ENCODE measurements at regions not wholly inside any gene's neighbourhood (a gene's known extent, or its start where the extent isn't known, plus 50 kb on each side); places are given as distances from the start of the nearest gene placed in this dataset.

GRCh38 chr13:76745261-76746200, 140.7 kb downstream of the KCTD12 start:
- H3K9me2 ChIP-seq: no peaks in the 10 kb centered on the region
- no peaks in the 10 kb centered on the region for H3K9me3 ChIP-seq
- H3K4me3 ChIP-seq (ENCODE audit: low read depth in 2 of 2, low read length in 1 of 2): no peak overlapping the region
- no peak for TF ChIP-seq CHD2 (IDR thresholded peaks at IDR 0.05; ENCODE audit: low read length, partially characterized antibody)
- no peak for TF ChIP-seq EZH2phosphoT487 (IDR thresholded peaks at IDR 0.05; ENCODE audit: borderline replicate concordance, low read depth)
- no peak for TF ChIP-seq JUND (IDR thresholded peaks at IDR 0.05)
- TF ChIP-seq RAD21 (IDR thresholded peaks at IDR 0.05; ENCODE audit: low read length): no peak
- TF ChIP-seq FOSL2 (IDR thresholded peaks at IDR 0.05; ENCODE audit: borderline replicate concordance, low read depth): no peak
- TF ChIP-seq, protein P1, sequence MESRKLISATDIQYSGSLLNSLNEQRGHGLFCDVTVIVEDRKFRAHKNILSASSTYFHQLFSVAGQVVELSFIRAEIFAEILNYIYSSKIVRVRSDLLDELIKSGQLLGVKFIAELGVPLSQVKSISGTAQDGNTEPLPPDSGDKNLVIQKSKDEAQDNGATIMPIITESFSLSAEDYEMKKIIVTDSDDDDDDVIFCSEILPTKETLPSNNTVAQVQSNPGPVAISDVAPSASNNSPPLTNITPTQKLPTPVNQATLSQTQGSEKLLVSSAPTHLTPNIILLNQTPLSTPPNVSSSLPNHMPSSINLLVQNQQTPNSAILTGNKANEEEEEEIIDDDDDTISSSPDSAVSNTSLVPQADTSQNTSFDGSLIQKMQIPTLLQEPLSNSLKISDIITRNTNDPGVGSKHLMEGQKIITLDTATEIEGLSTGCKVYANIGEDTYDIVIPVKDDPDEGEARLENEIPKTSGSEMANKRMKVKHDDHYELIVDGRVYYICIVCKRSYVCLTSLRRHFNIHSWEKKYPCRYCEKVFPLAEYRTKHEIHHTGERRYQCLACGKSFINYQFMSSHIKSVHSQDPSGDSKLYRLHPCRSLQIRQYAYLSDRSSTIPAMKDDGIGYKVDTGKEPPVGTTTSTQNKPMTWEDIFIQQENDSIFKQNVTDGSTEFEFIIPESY (IDR thresholded peaks at IDR 0.05; ENCODE audit: borderline replicate concordance, low read depth): no peak
- TF ChIP-seq YY1 (IDR thresholded peaks at IDR 0.05; ENCODE audit: low read depth): no peak
- TF ChIP-seq EP300 (IDR thresholded peaks at IDR 0.05; ENCODE audit: borderline replicate concordance in 1 of 2, low read depth in 1 of 2, low read length in 1 of 2): no peak
- no peak for TF ChIP-seq TCF12 (IDR thresholded peaks at IDR 0.05)
- TF ChIP-seq FOXJ3 (CRISPR knock-in tag; IDR thresholded peaks at IDR 0.05): no peak
- TF ChIP-seq, protein P2, sequence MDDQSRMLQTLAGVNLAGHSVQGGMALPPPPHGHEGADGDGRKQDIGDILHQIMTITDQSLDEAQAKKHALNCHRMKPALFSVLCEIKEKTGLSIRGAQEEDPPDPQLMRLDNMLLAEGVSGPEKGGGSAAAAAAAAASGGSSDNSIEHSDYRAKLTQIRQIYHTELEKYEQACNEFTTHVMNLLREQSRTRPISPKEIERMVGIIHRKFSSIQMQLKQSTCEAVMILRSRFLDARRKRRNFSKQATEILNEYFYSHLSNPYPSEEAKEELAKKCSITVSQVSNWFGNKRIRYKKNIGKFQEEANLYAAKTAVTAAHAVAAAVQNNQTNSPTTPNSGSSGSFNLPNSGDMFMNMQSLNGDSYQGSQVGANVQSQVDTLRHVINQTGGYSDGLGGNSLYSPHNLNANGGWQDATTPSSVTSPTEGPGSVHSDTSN (IDR thresholded peaks at IDR 0.05): no peak
- TF ChIP-seq, protein P3, sequence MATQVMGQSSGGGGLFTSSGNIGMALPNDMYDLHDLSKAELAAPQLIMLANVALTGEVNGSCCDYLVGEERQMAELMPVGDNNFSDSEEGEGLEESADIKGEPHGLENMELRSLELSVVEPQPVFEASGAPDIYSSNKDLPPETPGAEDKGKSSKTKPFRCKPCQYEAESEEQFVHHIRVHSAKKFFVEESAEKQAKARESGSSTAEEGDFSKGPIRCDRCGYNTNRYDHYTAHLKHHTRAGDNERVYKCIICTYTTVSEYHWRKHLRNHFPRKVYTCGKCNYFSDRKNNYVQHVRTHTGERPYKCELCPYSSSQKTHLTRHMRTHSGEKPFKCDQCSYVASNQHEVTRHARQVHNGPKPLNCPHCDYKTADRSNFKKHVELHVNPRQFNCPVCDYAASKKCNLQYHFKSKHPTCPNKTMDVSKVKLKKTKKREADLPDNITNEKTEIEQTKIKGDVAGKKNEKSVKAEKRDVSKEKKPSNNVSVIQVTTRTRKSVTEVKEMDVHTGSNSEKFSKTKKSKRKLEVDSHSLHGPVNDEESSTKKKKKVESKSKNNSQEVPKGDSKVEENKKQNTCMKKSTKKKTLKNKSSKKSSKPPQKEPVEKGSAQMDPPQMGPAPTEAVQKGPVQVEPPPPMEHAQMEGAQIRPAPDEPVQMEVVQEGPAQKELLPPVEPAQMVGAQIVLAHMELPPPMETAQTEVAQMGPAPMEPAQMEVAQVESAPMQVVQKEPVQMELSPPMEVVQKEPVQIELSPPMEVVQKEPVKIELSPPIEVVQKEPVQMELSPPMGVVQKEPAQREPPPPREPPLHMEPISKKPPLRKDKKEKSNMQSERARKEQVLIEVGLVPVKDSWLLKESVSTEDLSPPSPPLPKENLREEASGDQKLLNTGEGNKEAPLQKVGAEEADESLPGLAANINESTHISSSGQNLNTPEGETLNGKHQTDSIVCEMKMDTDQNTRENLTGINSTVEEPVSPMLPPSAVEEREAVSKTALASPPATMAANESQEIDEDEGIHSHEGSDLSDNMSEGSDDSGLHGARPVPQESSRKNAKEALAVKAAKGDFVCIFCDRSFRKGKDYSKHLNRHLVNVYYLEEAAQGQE (IDR thresholded peaks at IDR 0.05; ENCODE audit: low read depth, low read length): no peak
- no peak for TF ChIP-seq MXI1 (IDR thresholded peaks at IDR 0.05; ENCODE audit: low read depth, low read length)
- TF ChIP-seq USF1 (IDR thresholded peaks at IDR 0.05; ENCODE audit: borderline replicate concordance, low read depth): no peak
- TF ChIP-seq POLR2AphosphoS5 (IDR thresholded peaks at IDR 0.05; ENCODE audit: low read depth, low read length): no peak
- TF ChIP-seq FOXM1 (IDR thresholded peaks at IDR 0.05; ENCODE audit: low read depth): no peak
- TF ChIP-seq USF2 (IDR thresholded peaks at IDR 0.05; ENCODE audit: borderline replicate concordance, low read depth, low read length): no peak
- TF ChIP-seq CTCF (IDR thresholded peaks at IDR 0.05): no peak
- ChIA-PET POLR2A (no interaction called here), CTCF (no interaction called here)
- no peaks in the 10 kb centered on the region for H4K20me1 ChIP-seq (ENCODE audit: insufficient read depth)
- H3K4me2 ChIP-seq: no peak overlapping the region
- H2AFZ ChIP-seq (ENCODE audit: low read depth): no peak overlapping the region
- H3K79me2 ChIP-seq (ENCODE audit: insufficient read depth): no peaks in the 10 kb centered on the region
- H3K9ac ChIP-seq: no peak overlapping the region
- H3K36me3 ChIP-seq (replicated peaks in 1 of 2; ENCODE audit: control insufficient read depth in 1 of 2, insufficient read depth in 2 of 2, low read length in 1 of 2): no peaks in the 10 kb centered on the region
- H3K27ac ChIP-seq (ENCODE audit: low read depth in 2 of 2, low read length in 1 of 2): no peak overlapping the region
- H3K27me3 ChIP-seq (ENCODE audit: insufficient read depth): no peaks in the 10 kb centered on the region
- H3K4me1 ChIP-seq (ENCODE audit: control insufficient read depth in 1 of 2, insufficient read depth in 2 of 2, low read depth in 1 of 2, low read length in 1 of 2): no peaks in the 10 kb centered on the region
- 53% methylated on average over 3 of the region's 3 CpGs for WGBS (ENCODE audit: low lambda C conversion rate)
- H3F3A ChIP-seq (replicated peaks; ENCODE audit: insufficient read depth): no peaks in the 10 kb centered on the region
- DNase-seq: no peak
